IMR-90 (cell line): ENCODE measurements at regions not wholly inside any gene's neighbourhood (a gene's known extent, or its start where the extent isn't known, plus 50 kb on each side); places are given as distances from the start of the nearest gene placed in this dataset.

Source experiments
- ATAC-seq: fragments of 200-7000 bp; cut with Tn5 transposase; 2 replicates; pipeline ENCODE4 v1.9.1; 2020; ENCODE audit warnings: low read depth, mild to moderate bottlenecking, moderate library complexity
- BruUV-seq: library from RNA; stranded (reverse); fragments of 400-500 nt; replicated peaks from 2 replicates; lab custom pipeline; 2021; lab: Mats Ljungman, UMichigan
- CTCF ChIA-PET: fragments of 300-600 bp; formaldehyde crosslinking; extraction: SDS; loops from one replicate; lab custom pipeline; 2021; ENCODE audit warnings: antibody characterized with exemption; lab: Yijun Ruan, JAX
- POLR2A ChIA-PET: fragments of 300-600 bp; sonication (Branson Sonifier 250); formaldehyde crosslinking; loops from one replicate; lab custom pipeline; 2022; ENCODE audit warnings: antibody characterized with exemption; ENCODE audit not compliant: unreplicated experiment; lab: Charles Lee
- DNase-seq: peaks from one replicate; pipeline ENCODE4 v3.0.0; 2013
- H2AFZ ChIP-seq: replicated peaks from 2 replicates; pipeline ENCODE3; 2013; ENCODE audit warnings: low read length, mild to moderate bottlenecking; ENCODE audit not compliant: poor library complexity
- H2AK5ac ChIP-seq: 2 replicates; pipeline ENCODE4 v1.6.1; 2013; ENCODE audit warnings: low read depth, low read length, inconsistent platforms
- H2AK9ac ChIP-seq: replicated peaks from 2 replicates; pipeline ENCODE3; 2013; ENCODE audit warnings: mild to moderate bottlenecking, low read depth, low read length, moderate library complexity; ENCODE audit not compliant: poor library complexity
- H2BK120ac ChIP-seq: 2 replicates; pipeline ENCODE4 v1.6.1; 2013; ENCODE audit warnings: low read depth, low read length, inconsistent platforms
- H2BK15ac ChIP-seq: 3 replicates; pipeline ENCODE4 v1.6.1; 2013; ENCODE audit warnings: low read depth, low read length, inconsistent platforms
- H2BK20ac ChIP-seq: 2 replicates; pipeline ENCODE4 v1.6.1; 2013; ENCODE audit warnings: low read depth, mild to moderate bottlenecking, inconsistent platforms, low read length, moderate library complexity
- H2BK5ac ChIP-seq: 2 replicates; pipeline ENCODE4 v1.6.1; 2013; ENCODE audit warnings: mild to moderate bottlenecking, low read depth, low read length, inconsistent platforms; ENCODE audit not compliant: poor library complexity, severe bottlenecking
- H3K14ac ChIP-seq: replicated peaks from 2 replicates; pipeline ENCODE4 v1.6.1; 2013; ENCODE audit warnings: low read depth, low read length, inconsistent platforms
- H3K18ac ChIP-seq: 2 replicates; pipeline ENCODE4 v1.6.1; 2013; ENCODE audit warnings: low read depth, low read length, control low read depth
- H3K23ac ChIP-seq: 2 replicates; pipeline ENCODE4 v1.6.1; 2013; ENCODE audit warnings: low read depth, low read length, inconsistent platforms
- H3K27ac ChIP-seq: 2 replicates; pipeline ENCODE4 v1.5.1; 2013; ENCODE audit warnings: mild to moderate bottlenecking, control low read depth, low read length; ENCODE audit not compliant: insufficient read depth
- H3K27me3 ChIP-seq: 2 replicates; pipeline ENCODE4 v1.6.1; 2013; ENCODE audit warnings: low read length; ENCODE audit not compliant: control insufficient read depth, insufficient read depth
- H3K36me3 ChIP-seq: 2 replicates; pipeline ENCODE4 v1.6.1; 2013; ENCODE audit warnings: low read length, mixed read lengths; ENCODE audit not compliant: control insufficient read depth, insufficient read depth
- H3K4ac ChIP-seq: 2 replicates; pipeline ENCODE4 v1.6.1; 2013; ENCODE audit warnings: low read depth, low read length, inconsistent platforms
- H3K4me1 ChIP-seq: 2 replicates; pipeline ENCODE4 v1.6.1; 2013; ENCODE audit warnings: low read length, mixed read lengths; ENCODE audit not compliant: control insufficient read depth, insufficient read depth
- H3K4me2 ChIP-seq: 2 replicates; pipeline ENCODE4 v1.6.1; 2013; ENCODE audit warnings: low read depth, mild to moderate bottlenecking, control low read depth, low read length, moderate library complexity
- H3K4me3 ChIP-seq: 2 replicates; pipeline ENCODE4 v1.5.1; 2013; ENCODE audit warnings: low read depth, mild to moderate bottlenecking, control low read depth, low read length, moderate library complexity; ENCODE audit not compliant: insufficient read depth
- H3K56ac ChIP-seq: 2 replicates; pipeline ENCODE4 v1.6.1; 2013; ENCODE audit warnings: low read length, inconsistent platforms; ENCODE audit not compliant: insufficient read depth; ENCODE audit errors: extremely low read depth
- H3K79me1 ChIP-seq, 2 experiments: 2 replicates each; pipeline ENCODE4 v1.6.1; 2013; ENCODE audit warnings: low read length in 2 of 2, inconsistent platforms in 1 of 2, low read depth in 1 of 2
- H3K9ac ChIP-seq: 2 replicates; pipeline ENCODE4 v1.6.1; 2013; ENCODE audit warnings: low read depth, low read length, control low read depth
- H3K9me1 ChIP-seq: 2 replicates; pipeline ENCODE4 v1.6.1; 2013; ENCODE audit warnings: low read length, inconsistent platforms; ENCODE audit not compliant: insufficient read depth
- H3K9me3 ChIP-seq: 2 replicates; pipeline ENCODE4 v1.6.1; 2013; ENCODE audit warnings: low read length; ENCODE audit not compliant: control insufficient read depth, insufficient read depth
- H4K20me1 ChIP-seq: 2 replicates; pipeline ENCODE4 v1.6.1; 2013; ENCODE audit warnings: low read length, inconsistent platforms; ENCODE audit not compliant: insufficient read depth
- H4K5ac ChIP-seq: 2 replicates; pipeline ENCODE4 v1.6.1; 2013; ENCODE audit warnings: mild to moderate bottlenecking, low read depth, low read length, control low read depth
- H4K8ac ChIP-seq, 2 experiments: 2 replicates each; pipeline ENCODE4 v1.6.1; 2013; ENCODE audit warnings: low read depth in 2 of 2, low read length in 2 of 2, control low read depth in 1 of 2, inconsistent platforms in 1 of 2
- H4K91ac ChIP-seq: 2 replicates; pipeline ENCODE4 v1.6.1; 2013; ENCODE audit warnings: low read depth, low read length, inconsistent platforms; ENCODE audit not compliant: insufficient read depth
- BHLHE40 ChIP-seq: fragments of 150-350 bp; IDR thresholded peaks from 2 replicates; pipeline ENCODE4 v1.6.1; 2016; ENCODE audit warnings: mild to moderate bottlenecking, low read depth, low read length
- CEBPB ChIP-seq: IDR thresholded peaks from 2 replicates; pipeline ENCODE4 v1.6.1; 2012; ENCODE audit warnings: low read depth, low read length, improper control_type of control experiment
- CTCF ChIP-seq: conservative IDR thresholded peaks from 2 replicates; pipeline ENCODE4 v1.5.1; 2012; ENCODE audit warnings: mild to moderate bottlenecking, low read depth, low read length, improper control_type of control experiment
- FOS ChIP-seq: fragments of 150-350 bp; IDR thresholded peaks from 2 replicates; pipeline ENCODE4 v1.6.1; 2016; ENCODE audit warnings: low read depth, low read length
- MAFK ChIP-seq: IDR thresholded peaks from 2 replicates; pipeline ENCODE4 v1.6.1; 2012; ENCODE audit warnings: low read depth, low read length, improper control_type of control experiment
- MAZ ChIP-seq: IDR thresholded peaks from 2 replicates; pipeline ENCODE4 v1.6.1; 2012; ENCODE audit warnings: low read depth, mild to moderate bottlenecking, low read length, improper control_type of control experiment, moderate library complexity, borderline replicate concordance
- MXI1 ChIP-seq: IDR thresholded peaks from 2 replicates; pipeline ENCODE4 v1.6.1; 2012; ENCODE audit warnings: low read depth, mild to moderate bottlenecking, low read length, moderate library complexity, borderline replicate concordance
- NFE2L2 ChIP-seq: fragments of 150-350 bp; IDR thresholded peaks from 2 replicates; pipeline ENCODE4 v1.6.1; 2016; ENCODE audit warnings: low read depth, mild to moderate bottlenecking, low read length
- POLR2A ChIP-seq: IDR thresholded peaks from 2 replicates; pipeline ENCODE4 v1.6.1; 2012; ENCODE audit warnings: mild to moderate bottlenecking, low read depth, low read length
- RAD21 ChIP-seq: IDR thresholded peaks from 2 replicates; pipeline ENCODE4 v1.6.1; 2012; ENCODE audit warnings: low read length, improper control_type of control experiment
- RCOR1 ChIP-seq: IDR thresholded peaks from 2 replicates; pipeline ENCODE4 v1.6.1; 2012; ENCODE audit warnings: mild to moderate bottlenecking, low read length, improper control_type of control experiment; ENCODE audit not compliant: insufficient replicate concordance
- RFX5 ChIP-seq: IDR thresholded peaks from 2 replicates; pipeline ENCODE4 v1.8.0; 2012; ENCODE audit warnings: low read depth, mild to moderate bottlenecking, low read length, moderate library complexity
- SMC3 ChIP-seq: fragments of 150-350 bp; IDR thresholded peaks from 2 replicates; pipeline ENCODE4 v1.6.1; 2016; ENCODE audit warnings: low read depth, mild to moderate bottlenecking, antibody characterized with exemption, low read length, moderate library complexity
- USF2 ChIP-seq: fragments of 150-350 bp; IDR thresholded peaks from 2 replicates; pipeline ENCODE4 v1.6.1; 2017; ENCODE audit warnings: mild to moderate bottlenecking, antibody characterized with exemption, low read length, low read depth
- WGBS, 2 experiments: methylation state at CpG; one replicate each; pipeline versions ENCODE4 v1.1.5 to v1.1.7; 2013; ENCODE audit warnings: missing lambda C conversion rate in 2 of 2; ENCODE audit not compliant: insufficient read length in 1 of 2; ENCODE audit errors: extremely low coverage in 2 of 2; 5-methylcytosine and 5-hydroxymethylcytosine counted together
- dilution Hi-C: fragments of 300-500 bp; cut with HindIII; formaldehyde crosslinking; loops from one replicate; pipeline ENCODE4 v1.14.3; 2018; ENCODE audit warnings: low sequenced_read_pairs; ENCODE audit not compliant: unreplicated experiment
- in situ Hi-C: fragments of 300-500 bp; cut with MboI; formaldehyde crosslinking; loops from 3 replicates; pipeline ENCODE4 v1.14.3; 2019; ENCODE audit warnings: low sequenced_read_pairs, inconsistent platforms, mixed read lengths
- intact Hi-C: fragments of 100-400 bp; cut with micrococcal nuclease; formaldehyde crosslinking; loops from 2 replicates; pipeline ENCODE4 v1.10.0; 2022
- TF ChIP-seq, protein P1 (sequence below): fragments of 150-350 bp; IDR thresholded peaks from 2 replicates; pipeline ENCODE4 v1.6.1; 2016; ENCODE audit warnings: low read depth, mild to moderate bottlenecking, low read length, moderate library complexity, borderline replicate concordance

- POLR2A ChIA-PET = no interaction called here
Observed at GRCh38 chr3:10667269-10667668, 148.8 kb upstream of the SLC6A11 start.

More at GRCh38 chr3:10667269-10667668, 148.8 kb upstream of the SLC6A11 start:
- 46% methylated on average over 5 of the region's 8 CpGs; no CpG with 5 or more reads in 1 of the 2 experiments for WGBS, 2 experiments
- H2AFZ ChIP-seq = no peak overlapping the region
- H4K8ac ChIP-seq = no peak overlapping the region
- no peaks in the 10 kb centered on the region for H3K79me1 ChIP-seq
- no peak overlapping the region for H2AK5ac ChIP-seq
- no peak for ATAC-seq
- no peaks in the 10 kb centered on the region for H4K20me1 ChIP-seq
- H2BK120ac ChIP-seq = no peak overlapping the region
- H2BK5ac ChIP-seq = no peak overlapping the region
- H3K4ac ChIP-seq = no peak overlapping the region
- dilution Hi-C loops = no loop called here
- no peak overlapping the region for H3K23ac ChIP-seq
- H3K4me2 ChIP-seq = no peak overlapping the region
- no peak overlapping the region for H2BK20ac ChIP-seq
- no TSS peak for BruUV-seq
- no peak overlapping the region for H3K18ac ChIP-seq
- H2BK15ac ChIP-seq = no peak overlapping the region
- intact Hi-C loops = no loop called here
- H3K9me1 ChIP-seq = no peaks in the 10 kb centered on the region
- peaks cover 3% of the 10 kb centered on the region; the same call in 1 of the 2 replicates for H3K27me3 ChIP-seq
- H4K91ac ChIP-seq = no peak overlapping the region
- H2AK9ac ChIP-seq = no peak overlapping the region
- H4K5ac ChIP-seq = no peak overlapping the region
- H3K9me3 ChIP-seq = no peaks in the 10 kb centered on the region
- H3K14ac ChIP-seq = no peak overlapping the region
- DNase-seq = no peak
- TF ChIP-seq USF2 (no peak), BHLHE40 (no peak), RAD21 (no peak), POLR2A (no peak), FOS (no peak), NFE2L2 (no peak), SMC3 (no peak), MAZ (no peak), CEBPB (no peak), MXI1 (no peak), MAFK (no peak), RFX5 (no peak), RCOR1 (no peak), CTCF (no peak)
- TF ChIP-seq, protein P1, sequence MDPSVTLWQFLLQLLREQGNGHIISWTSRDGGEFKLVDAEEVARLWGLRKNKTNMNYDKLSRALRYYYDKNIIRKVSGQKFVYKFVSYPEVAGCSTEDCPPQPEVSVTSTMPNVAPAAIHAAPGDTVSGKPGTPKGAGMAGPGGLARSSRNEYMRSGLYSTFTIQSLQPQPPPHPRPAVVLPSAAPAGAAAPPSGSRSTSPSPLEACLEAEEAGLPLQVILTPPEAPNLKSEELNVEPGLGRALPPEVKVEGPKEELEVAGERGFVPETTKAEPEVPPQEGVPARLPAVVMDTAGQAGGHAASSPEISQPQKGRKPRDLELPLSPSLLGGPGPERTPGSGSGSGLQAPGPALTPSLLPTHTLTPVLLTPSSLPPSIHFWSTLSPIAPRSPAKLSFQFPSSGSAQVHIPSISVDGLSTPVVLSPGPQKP = no peak
- H3K36me3 ChIP-seq = no peaks in the 10 kb centered on the region
- no peak overlapping the region for H3K4me3 ChIP-seq
- H3K27ac ChIP-seq = no peak overlapping the region
- H3K4me1 ChIP-seq = no peaks in the 10 kb centered on the region
- in situ Hi-C loops = no loop called here
- H3K9ac ChIP-seq = no peak overlapping the region
- CTCF ChIA-PET = no interaction called here
- no peak overlapping the region for H3K56ac ChIP-seq
